ENCODE measurements at regions not wholly inside any gene's neighbourhood (a gene's known extent, or its start where the extent isn't known, plus 50 kb on each side); places are given as distances from the start of the nearest gene placed in this dataset.

- Mint-ChIP-seq H3K9me3 (no peaks in the 10 kb centered on the region), H3K4me3 (no peak overlapping the region), H3K4me1 (no peaks in the 10 kb centered on the region), H3K27me3 (no peaks in the 10 kb centered on the region), H3K27ac (no peak overlapping the region)
- ATAC-seq (no peak), DNase-seq (no peak)
Measured at GRCh38 chr6:21907291-21907690, 313.7 kb downstream of the SOX4 start.

GRCh38 chr6:21908161-21908848 is 314.8 kb downstream of the SOX4 start:
- Mint-ChIP-seq H3K27me3 (no peaks in the 10 kb centered on the region), H3K27ac (no peak overlapping the region), H3K9me3 (no peaks in the 10 kb centered on the region), H3K4me1 (peaks cover 2% of the 10 kb centered on the region), H3K4me3 (no peak overlapping the region)
- no peak for DNase-seq
- ATAC-seq = no peak

GRCh38 chr6:21909321-21909720 is 315.8 kb downstream of the SOX4 start:
- H3K27me3 Mint-ChIP-seq = no peaks in the 10 kb centered on the region
- DNase-seq = no peak
- no peak for ATAC-seq
- no peak overlapping the region for H3K27ac Mint-ChIP-seq
- no peaks in the 10 kb centered on the region for H3K9me3 Mint-ChIP-seq
- peaks cover 12% of the 10 kb centered on the region for H3K4me1 Mint-ChIP-seq
- H3K4me3 Mint-ChIP-seq = no peak overlapping the region

- no peak overlapping the region for H3K4me3 Mint-ChIP-seq
- H3K4me1 Mint-ChIP-seq = peaks cover 24% of the 10 kb centered on the region
- no peaks in the 10 kb centered on the region for H3K27me3 Mint-ChIP-seq
- H3K9me3 Mint-ChIP-seq = no peaks in the 10 kb centered on the region
- DNase-seq = no peak
- no peak for ATAC-seq
- no peak overlapping the region for H3K27ac Mint-ChIP-seq
Measured at GRCh38 chr6:21911208-21911607, 317.7 kb downstream of the SOX4 start.

GRCh38 chr6:21912151-21912832 is 318.7 kb downstream of the SOX4 start:
- H3K4me1 Mint-ChIP-seq = peaks cover 24% of the 10 kb centered on the region
- H3K4me3 Mint-ChIP-seq = no peak overlapping the region

GRCh38 chr6:21914121-21914973 is 320.8 kb downstream of the SOX4 start:
- H3K4me1 Mint-ChIP-seq = peaks cover 24% of the 10 kb centered on the region
- no peaks in the 10 kb centered on the region for H3K27me3 Mint-ChIP-seq
- no peaks in the 10 kb centered on the region for H3K9me3 Mint-ChIP-seq
- ATAC-seq = no peak
- DNase-seq = peak; percentile 18 to 41
- H3K4me3 Mint-ChIP-seq = peak overlapping the region in 1 of 2 donors; percentile 33
- H3K27ac Mint-ChIP-seq = peak overlapping the region in 1 of 2 donors; percentile 6

More at GRCh38 chr6:21912151-21912832, 318.7 kb downstream of the SOX4 start:
- Mint-ChIP-seq H3K27me3 (no peaks in the 10 kb centered on the region), H3K9me3 (no peaks in the 10 kb centered on the region), H3K27ac (no peak overlapping the region)
- DNase-seq = no peak
- no peak for ATAC-seq

GRCh38 chr6:21915707-21916260 is 322.2 kb downstream of the SOX4 start:
- ATAC-seq = peak; percentile 54

GRCh38 chr6:21918041-21918440 is 324.5 kb downstream of the SOX4 start:
- Mint-ChIP-seq H3K27me3 (no peaks in the 10 kb centered on the region), H3K9me3 (no peaks in the 10 kb centered on the region), H3K27ac (no peak overlapping the region), H3K4me3 (no peak overlapping the region), H3K4me1 (peaks cover 24% of the 10 kb centered on the region)
- ATAC-seq (no peak), DNase-seq (no peak)

More at GRCh38 chr6:21915707-21916260, 322.2 kb downstream of the SOX4 start:
- Mint-ChIP-seq H3K9me3 (no peaks in the 10 kb centered on the region), H3K27me3 (no peaks in the 10 kb centered on the region), H3K4me3 (peak overlapping the region in 1 of 2 donors; percentile 13), H3K27ac (no peak overlapping the region), H3K4me1 (peaks cover 24% of the 10 kb centered on the region)
- no peak for DNase-seq

GRCh38 chr6:21918666-21919065 is 325.1 kb downstream of the SOX4 start:
- H3K9me3 Mint-ChIP-seq = no peaks in the 10 kb centered on the region
- DNase-seq (no peak), ATAC-seq (no peak)
- H3K27ac Mint-ChIP-seq = no peak overlapping the region
- H3K4me3 Mint-ChIP-seq = no peak overlapping the region
- H3K27me3 Mint-ChIP-seq = no peaks in the 10 kb centered on the region
- H3K4me1 Mint-ChIP-seq = peaks cover 19% of the 10 kb centered on the region

- H3K4me1 Mint-ChIP-seq = peaks cover 16% of the 10 kb centered on the region
- no peak for DNase-seq
- no peak for ATAC-seq
- H3K4me3 Mint-ChIP-seq = no peak overlapping the region
- no peak overlapping the region for H3K27ac Mint-ChIP-seq
- H3K27me3 Mint-ChIP-seq = no peaks in the 10 kb centered on the region
- H3K9me3 Mint-ChIP-seq = peaks cover 0 to 8% of the 10 kb centered on the region in 2 donors
Measured at GRCh38 chr6:21922086-21922485, 328.5 kb downstream of the SOX4 start.

GRCh38 chr6:21924002-21924401 is 330.5 kb downstream of the SOX4 start:
- ATAC-seq = no peak
- DNase-seq = no peak
- Mint-ChIP-seq H3K9me3 (peaks cover 0 to 8% of the 10 kb centered on the region in 2 donors), H3K4me1 (peaks cover 26% of the 10 kb centered on the region), H3K4me3 (no peak overlapping the region), H3K27me3 (no peaks in the 10 kb centered on the region), H3K27ac (no peak overlapping the region)

- DNase-seq (no peak), ATAC-seq (no peak)
- H3K4me3 Mint-ChIP-seq = no peak overlapping the region
- H3K4me1 Mint-ChIP-seq = peaks cover 26% of the 10 kb centered on the region
- H3K27me3 Mint-ChIP-seq = no peaks in the 10 kb centered on the region
- peaks cover 0 to 14% of the 10 kb centered on the region in 2 donors for H3K9me3 Mint-ChIP-seq
- no peak overlapping the region for H3K27ac Mint-ChIP-seq
Measured at GRCh38 chr6:21928827-21929226, 335.3 kb downstream of the SOX4 start.

GRCh38 chr6:21931641-21932335 is 338.2 kb downstream of the SOX4 start:
- no peaks in the 10 kb centered on the region for H3K27me3 Mint-ChIP-seq
- no peak overlapping the region for H3K4me3 Mint-ChIP-seq
- no peak for DNase-seq
- no peak overlapping the region for H3K27ac Mint-ChIP-seq
- peaks cover 13% of the 10 kb centered on the region for H3K4me1 Mint-ChIP-seq
- ATAC-seq = no peak
- peaks cover 6 to 9% of the 10 kb centered on the region in 2 donors for H3K9me3 Mint-ChIP-seq

- Mint-ChIP-seq H3K4me3 (no peak overlapping the region), H3K4me1 (no peaks in the 10 kb centered on the region), H3K9me3 (peaks cover 6 to 9% of the 10 kb centered on the region in 2 donors), H3K27ac (no peak overlapping the region), H3K27me3 (no peaks in the 10 kb centered on the region)
- ATAC-seq (no peak), DNase-seq (no peak)
Measured at GRCh38 chr6:21933351-21933750, 339.8 kb downstream of the SOX4 start.

GRCh38 chr6:21935142-21935541 is 341.6 kb downstream of the SOX4 start:
- H3K27me3 Mint-ChIP-seq = no peaks in the 10 kb centered on the region
- H3K9me3 Mint-ChIP-seq = peaks cover 6 to 9% of the 10 kb centered on the region in 2 donors
- no peak for ATAC-seq

More at GRCh38 chr6:21935142-21935541, 341.6 kb downstream of the SOX4 start:
- no peak overlapping the region for H3K4me3 Mint-ChIP-seq
- H3K4me1 Mint-ChIP-seq = no peaks in the 10 kb centered on the region
- no peak for DNase-seq
- H3K27ac Mint-ChIP-seq = no peak overlapping the region
